ENCODE measurements at regions not wholly inside any gene's neighbourhood (a gene's known extent, or its start where the extent isn't known, plus 50 kb on each side); places are given as distances from the start of the nearest gene placed in this dataset.

- no peak for TF ChIP-seq CTCF (IDR thresholded peaks at IDR 0.05)
- no peak for TF ChIP-seq POLR2A (IDR thresholded peaks at IDR 0.05)
These were observed 1085.7 kb downstream of the TAF11L14 start for GRCh38 chr5:18720002-18720401.

Measured in Peyer's patch (tissue), 4 donors.